GM19397 (cell line): ENCODE measurements at regions not wholly inside any gene's neighbourhood (a gene's known extent, or its start where the extent isn't known, plus 50 kb on each side); places are given as distances from the start of the nearest gene placed in this dataset.

ENCODE experiments used
- ATAC-seq: cut with Tn5 transposase; IDR thresholded peaks from one replicate; pipeline ENCODE4 v1.9.1; 2021; ENCODE audit warnings: mild to moderate bottlenecking, moderate library complexity; ENCODE audit not compliant: unreplicated experiment

GRCh38 chr7:114854369-114854768 is 67.5 kb upstream of the MDFIC start:
- no peak for ATAC-seq

- ATAC-seq = no peak
Measured at GRCh38 chr7:114856625-114857024, 65.3 kb upstream of the MDFIC start.

DNA sequence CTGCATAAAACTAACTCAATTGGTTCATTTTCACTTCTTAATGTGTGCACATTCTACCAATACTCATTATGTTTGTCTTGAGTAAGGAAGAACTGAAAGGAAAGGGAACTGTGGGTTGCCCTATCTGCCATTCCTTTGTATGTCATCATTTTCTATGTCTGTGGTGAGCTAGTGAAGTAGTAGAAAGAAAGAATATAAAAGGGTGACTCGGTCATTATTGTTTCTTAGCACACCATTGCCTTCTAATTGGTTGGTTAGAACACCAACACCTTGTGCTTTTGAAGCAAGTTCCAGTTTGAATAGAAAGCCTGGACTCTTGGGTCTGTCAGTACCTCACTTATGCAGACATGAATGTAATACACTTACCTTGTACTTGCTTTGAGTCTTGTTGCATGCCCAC is 64.3 kb upstream of the MDFIC start:
- no peak for ATAC-seq

GRCh38 chr7:114859477-114859876 is 62.4 kb upstream of the MDFIC start:
- no peak for ATAC-seq

DNA sequence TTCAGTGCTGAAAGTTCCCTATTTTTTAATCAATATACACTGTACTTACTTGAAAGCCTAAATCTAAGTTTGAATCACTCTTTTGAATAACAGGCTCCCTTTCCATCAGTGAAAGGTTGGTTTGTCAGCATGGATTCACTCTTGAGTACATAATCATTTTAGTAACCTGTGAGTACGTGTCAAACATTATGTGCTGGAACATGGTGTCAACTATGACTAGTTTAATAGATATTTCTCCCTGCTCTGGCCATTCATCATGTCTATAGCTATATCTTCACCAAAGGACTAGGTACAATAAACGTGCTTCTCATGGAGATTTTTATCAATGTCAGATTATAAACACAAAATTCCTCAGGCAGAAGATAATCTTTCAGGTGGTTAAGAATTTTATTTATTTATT is 61.7 kb upstream of the MDFIC start:
- ATAC-seq = no peak

- no peak for ATAC-seq
Measured at GRCh38 chr7:114862406-114862805, 59.5 kb upstream of the MDFIC start.

GRCh38 chr7:114864278-114864677 is 57.6 kb upstream of the MDFIC start:
- ATAC-seq = no peak

GRCh38 chr7:114865564-114865963 is 56.3 kb upstream of the MDFIC start:
- ATAC-seq = peak; percentile 88
